RWPE2 (cell line): ENCODE measurements at regions not wholly inside any gene's neighbourhood (a gene's known extent, or its start where the extent isn't known, plus 50 kb on each side); places are given as distances from the start of the nearest gene placed in this dataset.

Experiments used
- ATAC-seq: fragments of 200-7000 bp; cut with Tn5 transposase; 3 replicates; pipeline ENCODE4 v1.9.1; 2021; ENCODE audit warnings: low read depth
- DNase-seq: peaks from one replicate; pipeline ENCODE4 v3.0.0-alpha.2; 2020; ENCODE audit warnings: low spot score
- H3K27ac ChIP-seq: fragments of 450-650 bp; 2 replicates; pipeline ENCODE4 v1.5.1; 2017; ENCODE audit warnings: mild to moderate bottlenecking; ENCODE audit not compliant: poor library complexity, severe bottlenecking
- H3K27me3 ChIP-seq: fragments of 250-450 bp; sonication (Bioruptor Pico); 2 replicates; pipeline ENCODE4 v1.5.1; 2021; ENCODE audit warnings: mild to moderate bottlenecking, moderate library complexity; ENCODE audit not compliant: insufficient read depth, poor library complexity, severe bottlenecking
- H3K36me3 ChIP-seq: fragments of 250-450 bp; sonication (Bioruptor Pico); 2 replicates; pipeline ENCODE4 v1.5.1; 2020; ENCODE audit warnings: low read depth, mild to moderate bottlenecking, moderate library complexity
- H3K4me1 ChIP-seq: fragments of 250-450 bp; sonication (Bioruptor Pico); 2 replicates; pipeline ENCODE4 v1.5.1; 2021; ENCODE audit warnings: mild to moderate bottlenecking, moderate library complexity; ENCODE audit not compliant: insufficient read depth, poor library complexity, severe bottlenecking
- H3K4me3 ChIP-seq: fragments of 250-450 bp; sonication (Bioruptor Pico); 2 replicates; pipeline ENCODE4 v1.5.1; 2021; ENCODE audit warnings: mild to moderate bottlenecking, moderate library complexity; ENCODE audit not compliant: severe bottlenecking
- H3K9me3 ChIP-seq: fragments of 250-450 bp; sonication (Bioruptor Pico); 2 replicates; pipeline ENCODE4 v1.5.1; 2021; ENCODE audit warnings: mild to moderate bottlenecking, moderate library complexity; ENCODE audit not compliant: severe bottlenecking
- TF ChIP-seq, protein P1 (sequence below): fragments of 450-650 bp; IDR thresholded peaks from one replicate; pipeline ENCODE4 v1.5.1; 2017; ENCODE audit warnings: mild to moderate bottlenecking, moderate library complexity; ENCODE audit not compliant: poor library complexity, severe bottlenecking

DNA sequence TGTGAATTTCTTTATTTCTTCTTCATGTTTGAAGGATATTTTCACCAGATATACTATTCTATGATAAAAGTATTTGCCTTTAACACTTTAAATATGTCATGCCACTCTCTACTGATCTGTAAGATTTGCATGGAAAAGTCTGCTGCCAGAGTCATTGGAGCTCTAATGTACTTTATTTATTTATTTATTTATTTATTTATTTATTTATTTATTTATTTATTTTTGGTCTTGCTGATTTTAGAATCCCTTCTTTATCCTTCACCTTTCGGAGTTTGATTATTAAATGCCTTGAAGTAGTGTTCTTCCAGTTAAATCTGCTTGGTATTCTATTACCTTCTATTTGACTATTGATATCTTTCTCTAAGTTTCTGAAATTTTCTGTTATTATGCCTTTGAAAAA is 1669.6 kb downstream of the OTOL1 start:
- no peak overlapping the region for H3K4me3 ChIP-seq
- no peak for DNase-seq
- no peak overlapping the region for H3K27ac ChIP-seq
- no peaks in the 10 kb centered on the region for H3K36me3 ChIP-seq
- no peaks in the 10 kb centered on the region for H3K9me3 ChIP-seq
- TF ChIP-seq, protein P1, sequence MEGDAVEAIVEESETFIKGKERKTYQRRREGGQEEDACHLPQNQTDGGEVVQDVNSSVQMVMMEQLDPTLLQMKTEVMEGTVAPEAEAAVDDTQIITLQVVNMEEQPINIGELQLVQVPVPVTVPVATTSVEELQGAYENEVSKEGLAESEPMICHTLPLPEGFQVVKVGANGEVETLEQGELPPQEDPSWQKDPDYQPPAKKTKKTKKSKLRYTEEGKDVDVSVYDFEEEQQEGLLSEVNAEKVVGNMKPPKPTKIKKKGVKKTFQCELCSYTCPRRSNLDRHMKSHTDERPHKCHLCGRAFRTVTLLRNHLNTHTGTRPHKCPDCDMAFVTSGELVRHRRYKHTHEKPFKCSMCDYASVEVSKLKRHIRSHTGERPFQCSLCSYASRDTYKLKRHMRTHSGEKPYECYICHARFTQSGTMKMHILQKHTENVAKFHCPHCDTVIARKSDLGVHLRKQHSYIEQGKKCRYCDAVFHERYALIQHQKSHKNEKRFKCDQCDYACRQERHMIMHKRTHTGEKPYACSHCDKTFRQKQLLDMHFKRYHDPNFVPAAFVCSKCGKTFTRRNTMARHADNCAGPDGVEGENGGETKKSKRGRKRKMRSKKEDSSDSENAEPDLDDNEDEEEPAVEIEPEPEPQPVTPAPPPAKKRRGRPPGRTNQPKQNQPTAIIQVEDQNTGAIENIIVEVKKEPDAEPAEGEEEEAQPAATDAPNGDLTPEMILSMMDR: no peak
- H3K4me1 ChIP-seq: no peaks in the 10 kb centered on the region
- no peak for ATAC-seq
- no peaks in the 10 kb centered on the region for H3K27me3 ChIP-seq

DNA sequence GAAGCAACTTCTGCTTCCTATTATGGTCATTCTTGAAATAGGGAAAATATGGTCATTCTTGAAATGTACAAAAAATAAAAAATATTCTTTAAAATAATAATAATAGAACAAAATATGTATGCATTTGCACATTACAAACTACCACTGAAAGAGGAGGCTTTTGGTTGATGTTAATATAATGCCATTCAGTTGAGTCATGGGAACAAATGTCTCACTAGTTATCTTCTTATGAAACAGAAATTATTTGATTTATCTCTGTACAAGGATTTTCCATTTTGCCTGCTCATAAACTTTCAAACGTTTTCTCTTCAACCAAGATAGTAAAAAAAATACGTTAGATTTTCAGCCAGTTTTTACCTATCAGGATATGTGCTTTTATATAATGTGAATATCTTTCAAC is 1662.7 kb downstream of the OTOL1 start:
- TF ChIP-seq, protein P1: no peak
- Histone ChIP-seq H3K4me1 (no peaks in the 10 kb centered on the region), H3K36me3 (no peaks in the 10 kb centered on the region), H3K4me3 (no peak overlapping the region), H3K27ac (no peak overlapping the region), H3K9me3 (no peaks in the 10 kb centered on the region), H3K27me3 (no peaks in the 10 kb centered on the region)
- DNase-seq: no peak
- ATAC-seq: no peak

DNA sequence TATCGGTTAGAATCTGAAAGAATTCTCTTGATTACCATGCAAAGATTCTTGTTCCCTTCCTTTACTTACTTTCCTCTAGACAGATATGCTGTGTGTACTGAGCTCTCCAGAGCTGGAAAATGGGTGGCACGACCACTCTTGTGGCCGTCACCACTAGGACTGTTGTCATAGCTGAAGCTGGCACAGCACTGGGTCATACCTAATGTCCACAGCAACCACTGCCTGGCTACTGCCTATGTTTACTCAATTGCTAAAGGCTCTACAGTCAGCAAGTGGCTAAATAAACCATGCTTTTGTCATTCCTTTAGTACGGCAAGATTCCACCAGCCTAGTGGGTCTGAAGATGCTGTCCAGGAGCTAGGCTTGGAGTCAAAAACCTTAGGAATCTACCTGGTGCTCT is 1643.0 kb downstream of the OTOL1 start:
- no peaks in the 10 kb centered on the region for H3K4me1 ChIP-seq
- DNase-seq (no peak), ATAC-seq (no peak)
- no peaks in the 10 kb centered on the region for H3K9me3 ChIP-seq
- TF ChIP-seq, protein P1: no peak
- no peak overlapping the region for H3K4me3 ChIP-seq
- no peak overlapping the region for H3K27ac ChIP-seq
- H3K27me3 ChIP-seq: no peaks in the 10 kb centered on the region
- H3K36me3 ChIP-seq: no peaks in the 10 kb centered on the region

DNA sequence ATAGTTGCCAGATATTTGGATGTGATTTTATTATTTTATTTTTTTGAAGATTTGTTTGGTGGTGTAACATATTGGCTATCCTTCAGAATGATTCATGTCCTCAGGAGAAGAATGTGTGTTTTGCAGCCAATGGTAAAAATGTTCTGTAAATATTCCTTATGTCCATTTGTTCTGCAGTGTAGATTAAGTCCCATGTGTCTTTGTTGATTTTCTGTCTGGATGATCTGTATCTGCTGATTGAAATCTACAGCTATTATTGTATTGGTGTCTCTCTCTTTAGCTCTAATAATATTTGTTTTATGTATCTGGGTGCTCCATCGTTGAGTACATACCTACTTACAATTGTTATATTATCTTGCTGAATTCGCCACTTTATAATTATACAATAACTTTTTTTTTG is 1641.7 kb downstream of the OTOL1 start:
- H3K4me1 ChIP-seq: no peaks in the 10 kb centered on the region
- no peaks in the 10 kb centered on the region for H3K9me3 ChIP-seq
- TF ChIP-seq, protein P1: no peak
- H3K27me3 ChIP-seq: no peaks in the 10 kb centered on the region
- H3K27ac ChIP-seq: no peak overlapping the region
- no peaks in the 10 kb centered on the region for H3K36me3 ChIP-seq
- H3K4me3 ChIP-seq: no peak overlapping the region
- ATAC-seq (no peak), DNase-seq (no peak)

DNA sequence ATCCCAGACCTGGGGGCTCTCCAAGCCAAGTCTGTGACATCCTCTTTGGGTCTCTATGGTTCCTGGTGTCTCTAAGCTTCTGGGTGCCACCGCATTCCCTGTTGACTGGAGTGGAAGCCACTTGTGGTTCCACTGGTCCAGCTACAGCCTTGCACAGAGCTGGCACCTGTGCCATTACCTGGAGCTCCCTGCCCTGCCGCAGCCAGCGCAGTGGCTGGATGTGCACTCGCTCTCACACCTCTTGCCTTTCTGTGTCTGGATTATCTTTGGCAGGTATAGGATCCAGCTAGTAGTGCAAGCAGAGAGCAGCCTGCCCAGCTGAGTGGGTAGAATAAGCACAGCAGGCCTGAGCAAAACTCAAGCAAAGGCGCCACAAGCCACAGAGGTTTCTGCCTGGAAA is 1635.5 kb downstream of the OTOL1 start:
- TF ChIP-seq, protein P1: no peak
- H3K36me3 ChIP-seq: no peaks in the 10 kb centered on the region
- no peaks in the 10 kb centered on the region for H3K9me3 ChIP-seq
- H3K4me1 ChIP-seq: no peaks in the 10 kb centered on the region
- DNase-seq: no peak
- H3K27me3 ChIP-seq: no peaks in the 10 kb centered on the region
- no peak overlapping the region for H3K4me3 ChIP-seq
- no peak for ATAC-seq
- H3K27ac ChIP-seq: no peak overlapping the region
